Activated CD4-positive, alpha-beta T cell treated with anti-CD3 and anti-CD28 coated beads, Interleukin-2, amount 50 U/mL, for 16 hours (primary cell): ENCODE measurements at regions not wholly inside any gene's neighbourhood (a gene's known extent, or its start where the extent isn't known, plus 50 kb on each side); places are given as distances from the start of the nearest gene placed in this dataset.

Experiments used
- DNase-seq: peaks from one replicate; pipeline ENCODE4 v3.0.0-alpha.2; 2020

DNA sequence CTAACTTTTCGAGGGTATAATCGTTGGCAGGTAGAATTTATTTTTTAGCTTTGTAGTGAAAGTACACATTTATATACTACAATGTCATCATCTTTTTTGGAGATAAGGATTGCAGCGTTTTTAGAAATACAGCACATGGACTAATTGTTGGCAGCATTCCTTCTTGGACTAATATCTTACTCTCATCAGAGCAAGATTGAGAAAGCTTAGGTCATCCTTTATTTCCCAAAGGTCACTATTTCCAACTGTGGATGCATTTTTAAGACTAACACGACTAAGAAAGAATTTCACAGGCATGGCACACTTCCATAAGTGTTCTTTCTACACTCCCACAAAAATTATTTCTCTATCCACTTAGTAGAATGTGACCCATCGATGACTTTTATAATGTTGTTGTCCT, 732.3 kb downstream of the NCAM2 start:
- DNase-seq, result no peak

DNA sequence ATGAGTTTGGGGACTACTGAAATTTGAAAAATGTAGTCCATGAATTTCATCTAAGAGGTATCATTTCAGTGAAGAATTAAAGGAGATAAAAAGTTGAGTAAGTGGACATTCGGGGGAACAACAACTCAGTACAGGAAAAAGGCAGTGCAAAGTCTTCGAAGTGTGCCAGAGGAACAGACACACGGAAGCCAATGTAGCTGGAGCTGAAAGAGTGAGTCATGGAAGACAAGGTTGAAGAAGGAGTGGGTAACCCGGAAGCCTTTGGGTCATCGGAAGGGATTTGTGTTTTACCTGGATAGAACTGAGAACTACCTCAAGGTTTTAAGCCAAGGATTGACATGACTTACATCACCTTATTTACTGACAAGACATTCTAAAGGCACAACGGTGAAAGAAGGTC, 733.4 kb downstream of the NCAM2 start:
- DNase-seq, result no peak

GRCh38 chr21:21734088-21734487, 735.9 kb downstream of the NCAM2 start:
- DNase-seq, result no peak

GRCh38 chr21:21737186-21737585, 739.0 kb downstream of the NCAM2 start:
- DNase-seq, result no peak

DNA sequence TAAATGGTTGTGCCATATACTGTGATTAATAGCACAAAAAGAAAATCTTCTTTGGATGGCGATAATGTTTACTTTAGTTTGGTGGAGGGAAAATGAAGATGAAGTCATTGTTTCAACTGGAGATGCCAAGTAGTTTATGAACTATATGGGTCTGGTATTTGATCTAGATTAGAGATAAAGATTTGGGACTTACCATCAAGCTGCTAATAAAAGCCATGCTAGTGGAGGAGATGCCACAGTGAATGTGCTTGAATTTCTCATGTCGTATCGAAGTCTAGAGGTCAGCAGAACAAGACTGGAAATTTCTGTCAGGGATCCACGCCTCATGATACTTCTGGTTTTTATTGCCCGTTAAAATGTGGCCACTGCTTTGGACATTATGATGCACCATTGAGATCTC, 742.0 kb downstream of the NCAM2 start:
- DNase-seq, result no peak

DNA sequence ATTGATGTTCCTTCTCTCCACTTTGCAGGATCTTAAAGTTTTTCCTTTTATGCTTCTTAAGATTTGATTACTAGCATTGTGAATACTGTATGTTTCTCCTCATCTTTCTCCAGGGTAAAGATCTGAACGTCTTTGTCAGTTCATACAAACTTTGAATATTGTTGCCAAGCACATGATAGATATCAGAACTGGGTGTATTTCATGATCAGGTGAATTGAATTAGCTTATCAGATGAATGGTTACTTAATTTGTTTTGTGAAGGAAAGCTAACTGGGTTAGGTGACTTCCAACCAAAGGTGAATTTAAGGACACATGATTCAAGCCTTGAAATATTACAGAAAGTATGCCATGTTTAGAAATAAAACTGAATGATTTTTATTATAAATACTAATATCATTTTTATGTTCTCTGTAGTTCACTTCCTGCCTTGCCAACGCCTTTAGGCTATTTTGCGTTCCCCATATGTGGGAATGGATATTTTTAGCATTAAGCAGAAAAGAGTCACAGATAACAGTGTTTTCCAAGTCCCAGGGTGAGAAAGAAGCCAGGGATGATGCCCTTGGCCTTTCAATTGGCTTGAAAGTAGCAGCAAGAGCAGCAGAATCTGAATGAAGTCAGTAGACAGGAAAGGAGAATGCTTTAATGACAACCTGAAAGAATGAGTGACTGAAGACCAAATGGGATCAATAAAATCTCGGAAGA, 752.1 kb downstream of the NCAM2 start:
- DNase-seq, result no peak

DNA sequence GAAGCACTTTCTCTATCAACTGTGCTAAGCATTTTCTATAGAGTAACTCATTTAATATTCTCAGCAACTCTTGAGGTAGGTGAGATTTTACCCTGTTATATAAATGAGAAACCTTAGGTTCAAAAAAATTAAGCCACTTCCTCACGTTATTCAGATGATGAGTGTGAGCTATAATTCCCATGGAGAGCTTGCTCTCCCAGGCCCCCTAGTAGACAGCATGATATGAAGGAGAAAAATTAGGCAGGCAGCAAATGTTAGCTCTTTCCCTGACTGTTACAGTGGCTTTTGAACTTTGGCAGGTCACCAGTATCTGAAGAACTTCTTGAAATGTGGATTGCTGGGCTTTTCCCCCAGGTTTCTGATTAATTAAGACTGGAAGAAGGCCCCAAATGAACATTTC, 753.1 kb downstream of the NCAM2 start:
- no peak for DNase-seq

GRCh38 chr21:21762855-21763254, 764.6 kb downstream of the NCAM2 start:
- DNase-seq, result no peak

DNA sequence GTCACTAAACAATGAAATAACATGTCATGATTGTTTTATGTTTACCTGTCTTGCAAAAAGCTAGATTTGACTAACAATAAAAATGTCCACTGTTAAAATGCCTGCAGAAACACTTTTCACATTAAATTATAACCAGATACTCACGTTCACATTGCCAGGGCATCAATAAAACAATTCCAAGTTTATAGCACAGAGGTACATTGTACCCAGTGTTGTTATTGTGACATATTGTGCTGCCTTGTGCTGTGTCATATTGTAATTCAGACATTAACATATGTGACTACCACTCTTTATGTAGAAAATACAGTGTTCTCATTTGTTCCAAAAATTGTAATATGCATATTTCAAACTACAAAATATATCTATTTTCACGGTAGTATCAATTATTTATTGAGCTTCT, 766.1 kb downstream of the NCAM2 start:
- DNase-seq, result no peak

DNA sequence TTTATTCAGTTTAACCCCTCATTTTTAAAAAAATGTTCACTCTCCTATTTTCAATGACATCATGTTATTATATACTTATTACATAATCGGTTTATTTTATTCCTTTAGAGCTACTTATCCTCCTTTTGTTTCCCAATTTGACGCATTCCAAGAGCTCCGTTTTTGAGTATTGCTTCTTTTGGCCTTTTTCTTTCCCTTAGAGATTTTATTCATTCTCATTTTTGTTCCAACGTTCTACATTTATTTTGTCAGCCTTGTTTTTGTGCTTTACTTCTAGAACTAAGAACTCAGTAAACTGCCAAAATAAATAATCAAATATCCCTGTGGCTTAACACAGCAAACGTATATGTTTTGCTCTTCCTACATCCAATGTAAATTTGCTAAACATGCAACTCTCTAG, 769.1 kb downstream of the NCAM2 start:
- DNase-seq, result no peak

GRCh38 chr21:21788591-21788990, 790.4 kb downstream of the NCAM2 start:
- DNase-seq, result no peak

DNA sequence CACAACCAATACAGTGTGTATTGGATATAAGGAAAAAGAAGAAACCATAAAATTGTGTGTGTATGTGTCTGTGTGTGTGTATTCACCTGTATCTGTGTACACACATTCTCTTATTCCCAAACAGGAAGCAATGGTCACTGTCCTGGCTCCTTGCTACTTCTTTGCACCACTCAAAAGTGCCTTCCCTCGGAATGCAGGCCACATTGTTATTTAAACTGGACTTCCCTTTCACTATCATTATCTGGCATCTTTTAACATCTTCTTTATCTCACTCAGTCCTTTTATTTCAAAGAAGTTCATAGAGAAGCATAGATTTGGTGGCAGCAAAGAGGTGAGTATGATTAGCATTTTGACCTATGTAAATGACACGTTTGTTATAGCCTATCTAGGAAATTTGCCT, 803.7 kb downstream of the NCAM2 start:
- DNase-seq, result no peak

- no peak for DNase-seq
Observed at GRCh38 chr21:21806711-21807597, 808.7 kb downstream of the NCAM2 start.

DNA sequence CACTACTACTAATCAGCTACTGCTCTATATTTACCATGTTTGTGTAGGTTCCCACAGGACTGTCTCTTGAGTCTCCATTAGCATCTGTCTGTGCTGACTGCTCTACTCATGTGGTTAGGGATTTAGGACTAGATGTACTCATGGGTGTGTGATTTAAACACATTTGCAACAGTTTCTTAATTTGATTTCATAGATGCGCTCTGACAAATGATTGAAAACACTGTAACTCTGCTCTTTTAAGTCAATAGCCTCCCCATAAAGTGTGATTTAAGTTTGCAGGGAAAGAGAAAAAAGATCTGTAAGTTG, 809.3 kb downstream of the NCAM2 start:
- no peak for DNase-seq

DNA sequence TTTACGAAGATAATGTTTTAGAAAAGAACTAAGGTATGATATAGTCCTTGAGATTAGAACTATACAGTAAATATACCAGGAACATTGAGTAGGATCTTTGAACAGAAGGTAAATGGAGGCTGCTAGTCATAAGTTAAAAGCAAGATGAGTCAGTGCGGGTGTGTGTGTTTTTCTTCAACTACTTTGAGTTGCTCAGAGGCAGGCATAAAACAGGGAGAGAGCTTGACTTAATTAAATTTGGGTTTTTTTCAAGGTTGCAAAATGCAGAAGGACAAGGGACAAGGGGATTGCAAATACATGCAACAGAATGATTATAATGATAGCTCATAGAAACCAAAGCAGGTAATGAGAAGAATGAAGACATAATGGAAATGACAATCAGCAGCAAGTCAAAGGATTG, 815.1 kb downstream of the NCAM2 start:
- no peak for DNase-seq

DNA sequence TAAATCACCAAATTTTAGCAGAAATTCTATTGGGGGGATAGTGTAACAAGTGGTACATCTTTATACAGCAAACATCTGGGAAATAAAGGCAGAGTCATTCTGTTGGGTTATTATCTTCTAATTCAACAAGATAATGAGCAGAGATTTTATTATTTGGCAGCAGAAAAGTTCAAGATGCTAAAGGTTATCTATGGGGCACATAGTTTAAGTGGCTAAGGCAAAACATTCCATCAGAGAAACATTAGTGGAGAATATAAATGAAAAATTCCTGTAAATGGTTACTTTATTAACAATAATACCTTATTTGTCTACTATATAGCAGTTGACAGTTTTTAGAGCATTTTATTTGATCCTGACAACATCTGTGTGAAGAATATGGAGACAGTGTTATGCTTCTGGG, 815.7 kb downstream of the NCAM2 start:
- no peak for DNase-seq

- no peak for DNase-seq
Observed at GRCh38 chr21:21816778-21817177, 818.6 kb downstream of the NCAM2 start.

DNA sequence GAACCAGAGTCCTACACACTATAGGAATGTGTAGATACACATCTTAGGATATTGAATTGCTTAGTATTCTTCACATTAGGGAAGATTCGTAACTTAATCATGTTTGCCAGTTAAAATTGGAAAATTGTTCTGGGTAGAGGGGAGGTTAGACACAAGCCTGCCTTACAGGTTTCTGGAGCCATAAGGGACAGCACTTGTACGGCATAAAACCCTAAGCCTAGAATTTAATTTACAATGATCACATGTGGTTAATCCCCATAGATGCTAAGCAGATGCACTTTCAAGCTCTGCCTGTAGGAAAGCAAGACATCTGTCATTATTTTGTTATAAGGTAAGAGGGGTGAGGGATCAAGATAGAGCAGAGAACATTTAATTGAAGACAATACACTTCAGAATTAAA, 820.7 kb downstream of the NCAM2 start:
- no peak for DNase-seq

DNA sequence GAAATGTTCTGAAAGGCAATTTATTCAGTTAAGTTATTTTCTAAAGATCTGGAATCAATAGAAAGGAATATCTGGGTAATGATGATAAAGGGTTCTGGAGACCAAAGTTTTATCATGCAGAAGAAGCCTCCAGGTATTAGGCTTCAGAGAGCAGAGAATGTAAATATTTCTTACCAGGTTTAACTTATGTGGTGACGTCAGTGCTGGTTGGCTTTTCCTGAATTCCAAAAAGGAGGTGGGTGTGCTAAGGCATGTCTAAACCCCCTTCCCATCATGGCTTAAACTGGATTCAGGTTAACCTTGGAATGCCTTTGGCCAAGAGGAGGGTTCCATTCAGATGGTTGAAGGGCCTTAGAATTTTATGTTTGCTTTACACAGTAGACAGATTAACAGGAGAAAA, 829.9 kb downstream of the NCAM2 start:
- no peak for DNase-seq

DNA sequence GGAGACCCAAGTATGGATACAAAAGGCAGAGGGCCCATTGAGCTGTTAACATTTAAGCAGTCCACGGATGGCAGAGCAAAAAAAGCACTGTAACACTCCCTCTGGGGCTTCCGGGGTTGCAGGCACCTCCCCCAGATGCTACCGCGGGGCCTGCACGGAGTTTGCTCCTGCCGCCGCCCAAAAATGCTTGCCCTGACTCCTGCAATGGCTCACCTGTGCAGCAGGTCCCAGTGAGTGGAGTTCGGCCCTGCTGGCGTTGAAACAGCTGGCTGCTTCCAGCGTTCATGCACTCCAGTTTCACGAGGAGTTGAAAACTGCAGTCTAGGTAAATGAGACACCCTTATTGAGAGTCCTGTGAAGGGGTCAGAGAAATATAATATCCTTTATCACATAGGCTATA, 832.8 kb downstream of the NCAM2 start:
- no peak for DNase-seq

GRCh38 chr21:21845901-21846300, 847.7 kb downstream of the NCAM2 start:
- DNase-seq, result no peak

GRCh38 chr21:21851205-21851604, 853.0 kb downstream of the NCAM2 start:
- DNase-seq, result no peak

- DNase-seq, result no peak
Observed at GRCh38 chr21:21851657-21852056, 853.4 kb downstream of the NCAM2 start.

DNA sequence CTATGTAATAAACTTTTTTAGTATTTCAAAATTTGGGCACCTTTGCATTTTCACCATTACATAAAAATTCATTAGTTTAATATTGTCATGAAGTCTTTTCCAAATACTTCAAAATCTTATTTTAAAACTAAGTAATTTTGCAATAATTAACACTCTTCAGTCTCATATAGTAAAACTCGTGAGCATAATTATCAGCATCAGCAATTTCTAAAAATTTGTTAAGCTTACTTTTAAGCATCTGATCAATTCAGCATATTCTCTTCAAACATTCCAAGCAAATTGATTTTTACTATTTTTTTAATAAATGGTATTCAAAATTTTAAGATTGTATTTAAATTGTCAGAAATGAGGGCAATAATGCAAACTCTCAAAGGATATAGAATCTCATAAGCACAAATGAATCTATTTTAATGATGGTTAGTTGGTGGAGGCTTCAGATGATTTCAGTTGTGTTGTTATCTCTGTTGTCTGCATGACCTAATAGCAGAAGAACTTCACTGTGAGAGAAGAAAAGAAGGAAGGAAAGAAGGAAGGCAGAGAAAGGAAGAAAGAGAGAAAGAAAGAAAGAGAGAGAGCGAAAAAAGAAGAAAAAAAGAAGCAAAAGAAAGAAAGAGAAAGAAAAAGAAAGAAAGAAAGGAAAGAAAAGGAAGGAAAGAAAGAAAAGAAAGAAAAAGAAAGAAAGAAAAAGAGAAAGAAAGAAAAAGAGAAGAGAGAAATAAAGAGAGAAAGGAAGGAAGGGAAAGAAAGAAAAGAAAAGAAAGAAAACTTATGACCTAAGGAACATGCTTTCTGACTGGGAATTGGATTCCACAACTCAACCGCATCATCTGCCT, 860.5 kb downstream of the NCAM2 start:
- no peak for DNase-seq
